Sigmoid colon (tissue), 4 donors: ENCODE measurements at regions not wholly inside any gene's neighbourhood (a gene's known extent, or its start where the extent isn't known, plus 50 kb on each side); places are given as distances from the start of the nearest gene placed in this dataset.

ENCODE experiments used
- POLR2AphosphoS5 ChIP-seq, 4 donors: sonication (generic); formaldehyde crosslinking; IDR thresholded peaks; one replicate each; pipeline ENCODE4 v1.6.1; 2017; ENCODE audit warnings: antibody characterized with exemption in 4 of 4
- TF ChIP-seq, protein P1 (sequence below), 4 experiments: fragments of 450-650 bp in 3 of 4; fragments of 200-600 bp in 1 of 4; IDR thresholded peaks; one replicate each; pipeline ENCODE4 v1.5.1; 2016 to 2019; ENCODE audit warnings: antibody characterized with exemption in 4 of 4, mild to moderate bottlenecking in 3 of 4, moderate library complexity in 2 of 4

DNA sequence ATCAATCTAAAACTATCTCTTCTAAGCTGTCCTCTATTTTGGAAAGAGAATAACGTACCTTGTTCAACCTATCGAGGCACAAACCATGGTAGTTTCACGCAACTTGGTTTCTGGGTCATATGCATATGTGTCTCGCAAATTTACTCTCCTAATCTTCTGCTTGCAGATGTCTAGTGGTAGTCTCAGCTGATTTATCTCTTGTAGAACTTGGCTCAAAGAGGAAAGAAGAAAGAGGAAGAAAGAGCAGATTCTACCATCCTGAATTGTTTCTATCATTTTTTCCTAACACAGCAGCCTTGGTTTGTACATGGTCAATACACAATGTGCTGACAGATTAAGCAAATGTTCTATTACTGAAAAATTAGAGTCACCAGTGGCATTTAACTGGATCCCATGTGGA, 282.3 kb downstream of the SPRY2 start:
- TF ChIP-seq, protein P1, sequence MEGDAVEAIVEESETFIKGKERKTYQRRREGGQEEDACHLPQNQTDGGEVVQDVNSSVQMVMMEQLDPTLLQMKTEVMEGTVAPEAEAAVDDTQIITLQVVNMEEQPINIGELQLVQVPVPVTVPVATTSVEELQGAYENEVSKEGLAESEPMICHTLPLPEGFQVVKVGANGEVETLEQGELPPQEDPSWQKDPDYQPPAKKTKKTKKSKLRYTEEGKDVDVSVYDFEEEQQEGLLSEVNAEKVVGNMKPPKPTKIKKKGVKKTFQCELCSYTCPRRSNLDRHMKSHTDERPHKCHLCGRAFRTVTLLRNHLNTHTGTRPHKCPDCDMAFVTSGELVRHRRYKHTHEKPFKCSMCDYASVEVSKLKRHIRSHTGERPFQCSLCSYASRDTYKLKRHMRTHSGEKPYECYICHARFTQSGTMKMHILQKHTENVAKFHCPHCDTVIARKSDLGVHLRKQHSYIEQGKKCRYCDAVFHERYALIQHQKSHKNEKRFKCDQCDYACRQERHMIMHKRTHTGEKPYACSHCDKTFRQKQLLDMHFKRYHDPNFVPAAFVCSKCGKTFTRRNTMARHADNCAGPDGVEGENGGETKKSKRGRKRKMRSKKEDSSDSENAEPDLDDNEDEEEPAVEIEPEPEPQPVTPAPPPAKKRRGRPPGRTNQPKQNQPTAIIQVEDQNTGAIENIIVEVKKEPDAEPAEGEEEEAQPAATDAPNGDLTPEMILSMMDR (IDR thresholded peaks at IDR 0.05) = no peak
- TF ChIP-seq POLR2AphosphoS5 (IDR thresholded peaks at IDR 0.05) = no peak
